ENCODE measurements at regions not wholly inside any gene's neighbourhood (a gene's known extent, or its start where the extent isn't known, plus 50 kb on each side); places are given as distances from the start of the nearest gene placed in this dataset.

DNA sequence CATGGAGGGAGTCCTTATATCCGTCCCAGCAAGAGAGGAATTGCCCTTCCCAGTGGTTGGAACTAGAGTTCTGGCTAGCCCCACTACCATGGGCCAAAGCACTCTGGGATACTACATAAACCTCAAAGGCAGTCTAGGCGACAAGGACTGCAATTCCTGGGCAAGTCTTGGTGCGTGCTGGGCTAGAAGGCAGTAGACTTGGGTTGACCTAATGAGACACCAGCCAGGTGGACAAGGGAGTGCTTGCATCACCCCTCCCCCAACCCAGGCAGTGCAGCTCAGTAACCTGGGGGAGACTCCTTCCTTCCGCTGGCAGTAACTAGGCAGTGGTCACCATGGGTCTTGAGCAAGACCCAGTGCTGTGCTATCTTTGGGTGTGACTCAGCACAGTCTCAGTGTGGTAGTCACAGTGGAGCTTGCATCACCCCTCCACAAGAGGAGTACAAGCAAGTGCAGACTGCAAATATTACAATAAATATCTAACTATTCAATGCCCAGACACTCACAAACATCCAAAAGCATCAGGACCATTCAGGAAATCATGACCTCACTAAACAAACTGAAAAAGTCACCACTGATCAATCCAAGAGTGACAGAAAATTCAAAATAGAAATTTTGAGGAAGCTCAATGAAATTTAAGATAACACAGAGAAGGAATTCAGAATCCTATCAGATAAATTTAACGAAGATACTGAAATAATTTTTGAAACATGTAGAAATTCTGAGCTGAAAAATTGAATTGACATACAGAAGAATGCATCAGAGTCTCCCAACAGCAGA, 84.7 kb upstream of the LYPLAL1 start (continued):
- TF ChIP-seq, protein P1, sequence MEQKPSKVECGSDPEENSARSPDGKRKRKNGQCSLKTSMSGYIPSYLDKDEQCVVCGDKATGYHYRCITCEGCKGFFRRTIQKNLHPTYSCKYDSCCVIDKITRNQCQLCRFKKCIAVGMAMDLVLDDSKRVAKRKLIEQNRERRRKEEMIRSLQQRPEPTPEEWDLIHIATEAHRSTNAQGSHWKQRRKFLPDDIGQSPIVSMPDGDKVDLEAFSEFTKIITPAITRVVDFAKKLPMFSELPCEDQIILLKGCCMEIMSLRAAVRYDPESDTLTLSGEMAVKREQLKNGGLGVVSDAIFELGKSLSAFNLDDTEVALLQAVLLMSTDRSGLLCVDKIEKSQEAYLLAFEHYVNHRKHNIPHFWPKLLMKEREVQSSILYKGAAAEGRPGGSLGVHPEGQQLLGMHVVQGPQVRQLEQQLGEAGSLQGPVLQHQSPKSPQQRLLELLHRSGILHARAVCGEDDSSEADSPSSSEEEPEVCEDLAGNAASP (IDR thresholded peaks at IDR 0.05), result no peak
- no peak for TF ChIP-seq EWSR1 (IDR thresholded peaks at IDR 0.05; ENCODE audit: borderline replicate concordance, low read depth, partially characterized antibody)
- no peak for TF ChIP-seq STAT5B (CRISPR knock-in tag; IDR thresholded peaks at IDR 0.05)
- TF ChIP-seq ETV1 (tag; conservative IDR thresholded peaks at IDR 0.05; ENCODE audit: low read depth), result peak; percentile 100
- no peak for TF ChIP-seq POU5F1 (IDR thresholded peaks at IDR 0.05; ENCODE audit: borderline replicate concordance, low read depth, low read length, partially characterized antibody)
- TF ChIP-seq NKRF (IDR thresholded peaks at IDR 0.05; ENCODE audit: borderline replicate concordance), result no peak
- no peak for TF ChIP-seq ZBTB49 (CRISPR knock-in tag; IDR thresholded peaks at IDR 0.05; ENCODE audit: borderline replicate concordance)
- TF ChIP-seq DMBX1 (CRISPR knock-in tag; IDR thresholded peaks at IDR 0.05; ENCODE audit: borderline replicate concordance), result peak; percentile 88
- TF ChIP-seq DACH1 (IDR thresholded peaks at IDR 0.05; ENCODE audit: partially characterized antibody), result peak; percentile 82
- TF ChIP-seq SMARCA4 (IDR thresholded peaks at IDR 0.05), result peak; percentile 95
- TF ChIP-seq MAZ (CRISPR knock-in tag; conservative IDR thresholded peaks at IDR 0.05 in 1 of 2, IDR thresholded peaks at IDR 0.05 in 1 of 2), result peak; percentile 58 to 78
- peak; percentile 38; the same call in 1 of the 2 replicates for TF ChIP-seq STAT5A (IDR thresholded peaks at IDR 0.05; ENCODE audit: borderline replicate concordance, low read length)
- TF ChIP-seq MCM2 (IDR thresholded peaks at IDR 0.05; ENCODE audit: low read depth), result no peak
- no peak for TF ChIP-seq ZFX (CRISPR knock-in tag; IDR thresholded peaks at IDR 0.05)
- peak in 1 of 3 experiments; percentile 16; a peak in 1 of 6 replicates for TF ChIP-seq ZBTB11 (CRISPR knock-in tag; IDR thresholded peaks at IDR 0.05)
